Skeletal muscle tissue (tissue), 3 donors: ENCODE measurements at regions not wholly inside any gene's neighbourhood (a gene's known extent, or its start where the extent isn't known, plus 50 kb on each side); places are given as distances from the start of the nearest gene placed in this dataset.

Experiments
- H3K27ac ChIP-seq: one replicate; pipeline ENCODE4 v1.7.0; 2013; ENCODE audit warnings: mild to moderate bottlenecking, low read depth, low read length, inconsistent platforms
- H3K27me3 ChIP-seq, 3 donors: one replicate each; pipeline ENCODE4 v1.7.0; 2013; ENCODE audit warnings: low read length in 3 of 3; ENCODE audit not compliant: control insufficient read depth in 3 of 3, insufficient read depth in 3 of 3
- H3K36me3 ChIP-seq, 3 donors: one replicate each; pipeline ENCODE4 v1.7.0; 2013; ENCODE audit warnings: low read length in 3 of 3; ENCODE audit not compliant: control insufficient read depth in 3 of 3, insufficient read depth in 3 of 3
- H3K4me1 ChIP-seq, 3 donors: one replicate each; pipeline ENCODE4 v1.7.0; 2013; ENCODE audit warnings: low read length in 3 of 3, mild to moderate bottlenecking in 3 of 3; ENCODE audit not compliant: control insufficient read depth in 3 of 3, insufficient read depth in 3 of 3
- H3K4me3 ChIP-seq, 3 donors: one replicate each; pipeline ENCODE4 v1.7.0; 2013; ENCODE audit warnings: low read length in 3 of 3
- H3K9ac ChIP-seq, 3 donors: one replicate each; pipeline ENCODE4 v1.7.0; 2013; ENCODE audit warnings: low read length in 3 of 3, mild to moderate bottlenecking in 3 of 3, moderate library complexity in 2 of 3, low read depth in 1 of 3
- H3K9me3 ChIP-seq, 3 donors: one replicate each; pipeline ENCODE4 v1.7.0; 2013; ENCODE audit warnings: low read length in 3 of 3; ENCODE audit not compliant: control insufficient read depth in 3 of 3
- donor health status: Osteomylitis.

- H3K9me3 ChIP-seq: no peaks in the 10 kb centered on the region
- H3K27ac ChIP-seq: no peak overlapping the region
- no peak overlapping the region for H3K4me3 ChIP-seq
- H3K27me3 ChIP-seq: peaks cover 0 to 10% (median 3%) of the 10 kb centered on the region in 3 donors
- peaks cover 0 to 7% (median 2%) of the 10 kb centered on the region in 3 donors for H3K4me1 ChIP-seq
- H3K36me3 ChIP-seq: no peaks in the 10 kb centered on the region
- H3K9ac ChIP-seq: no peak overlapping the region
These were observed 400.6 kb downstream of the PTPRU start for GRCh38 chr1:29636936-29637335.

DNA sequence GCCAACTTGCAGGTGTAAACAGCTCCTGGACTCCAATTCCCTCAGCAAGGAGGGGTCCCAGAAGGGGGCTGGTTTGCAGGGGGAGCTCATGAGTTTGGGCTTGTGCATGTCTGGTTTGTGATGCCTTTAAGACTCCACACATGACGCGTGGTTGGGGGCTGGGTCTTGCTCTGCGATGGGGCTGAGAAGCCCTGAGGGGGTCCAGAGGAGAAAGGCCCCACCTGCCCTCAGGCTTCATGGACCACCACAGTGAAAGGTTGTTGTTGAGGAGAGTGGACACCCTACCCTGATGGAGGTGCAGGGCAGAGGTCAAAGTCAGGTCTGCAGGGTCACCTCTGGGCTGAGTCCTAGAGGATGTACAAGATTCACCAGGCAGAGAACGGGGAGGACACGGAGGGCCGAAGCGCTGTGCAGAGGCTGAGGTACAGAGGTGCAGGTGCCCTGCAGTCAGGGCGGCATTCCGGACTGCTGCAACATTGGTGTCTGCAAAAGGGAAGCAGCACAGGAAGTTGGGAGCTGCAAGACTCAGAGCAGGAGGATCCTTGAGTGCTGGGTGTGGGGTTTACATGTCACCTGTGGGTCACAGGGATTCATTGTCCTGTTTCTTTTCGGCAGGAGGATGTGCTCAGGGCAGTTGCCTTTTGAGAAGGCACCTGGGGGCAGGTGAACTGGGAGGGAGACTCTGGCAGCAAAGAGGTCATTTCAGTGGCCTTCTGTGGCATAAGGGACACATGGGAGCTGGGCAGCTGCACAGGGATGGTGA lies 399.4 kb downstream of the PTPRU start:
- peaks cover 0 to 10% (median 3%) of the 10 kb centered on the region in 3 donors for H3K27me3 ChIP-seq
- no peaks in the 10 kb centered on the region for H3K36me3 ChIP-seq
- H3K4me1 ChIP-seq: peaks cover 0 to 7% (median 2%) of the 10 kb centered on the region in 3 donors
- no peaks in the 10 kb centered on the region for H3K9me3 ChIP-seq
- H3K27ac ChIP-seq: no peak overlapping the region
- H3K4me3 ChIP-seq: no peak overlapping the region
- peak overlapping the region in 1 of 3 donors; percentile 16 for H3K9ac ChIP-seq

DNA sequence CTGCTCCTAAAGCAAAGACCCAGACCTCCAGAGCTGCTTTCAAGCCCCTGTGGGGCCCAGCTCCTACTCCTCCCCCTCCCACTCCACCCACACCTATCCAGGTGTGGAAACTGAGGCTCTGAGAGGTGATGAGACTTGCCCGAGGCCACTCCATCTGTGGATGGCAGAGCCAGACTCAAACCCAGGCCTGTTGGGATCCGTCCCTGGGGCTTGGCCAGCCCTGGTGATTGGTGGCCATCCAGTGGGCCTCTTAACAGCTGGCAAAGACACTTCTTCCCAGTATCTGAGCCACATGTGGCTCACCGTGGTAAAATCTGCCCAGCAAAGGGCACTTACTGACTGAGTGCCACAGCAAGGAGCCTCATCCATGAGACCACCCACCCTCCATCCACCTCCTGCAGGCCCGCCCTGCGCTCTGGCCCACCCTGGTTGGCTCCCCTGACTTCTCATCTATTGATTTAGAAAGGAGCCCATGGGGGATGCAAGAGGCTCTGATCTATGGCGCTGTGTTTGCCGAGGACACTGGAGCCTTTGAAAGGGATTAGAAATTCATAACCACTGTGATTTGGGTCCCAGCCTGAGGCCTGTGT lies 398.5 kb downstream of the PTPRU start:
- H3K36me3 ChIP-seq: no peaks in the 10 kb centered on the region
- no peak overlapping the region for H3K27ac ChIP-seq
- H3K9me3 ChIP-seq: no peaks in the 10 kb centered on the region
- H3K4me1 ChIP-seq: peaks cover 0 to 7% (median 2%) of the 10 kb centered on the region in 3 donors
- no peak overlapping the region for H3K4me3 ChIP-seq
- peaks cover 0 to 10% (median 3%) of the 10 kb centered on the region in 3 donors for H3K27me3 ChIP-seq
- H3K9ac ChIP-seq: no peak overlapping the region

- no peaks in the 10 kb centered on the region for H3K9me3 ChIP-seq
- H3K4me3 ChIP-seq: no peak overlapping the region
- no peak overlapping the region for H3K27ac ChIP-seq
- H3K4me1 ChIP-seq: peaks cover 0 to 7% (median 2%) of the 10 kb centered on the region in 3 donors
- no peak overlapping the region for H3K9ac ChIP-seq
- no peaks in the 10 kb centered on the region for H3K36me3 ChIP-seq
- peaks cover 0 to 10% (median 3%) of the 10 kb centered on the region in 3 donors for H3K27me3 ChIP-seq
These were observed 398.0 kb downstream of the PTPRU start for GRCh38 chr1:29634324-29634723.

GRCh38 chr1:29633771-29634170 lies 397.4 kb downstream of the PTPRU start:
- Histone ChIP-seq H3K27ac (no peak overlapping the region), H3K27me3 (peaks cover 0 to 10% (median 3%) of the 10 kb centered on the region in 3 donors), H3K9ac (no peak overlapping the region), H3K4me3 (no peak overlapping the region), H3K9me3 (no peaks in the 10 kb centered on the region), H3K4me1 (peaks cover 0 to 7% (median 2%) of the 10 kb centered on the region in 3 donors), H3K36me3 (no peaks in the 10 kb centered on the region)

GRCh38 chr1:29632806-29633615 lies 396.7 kb downstream of the PTPRU start:
- peaks cover 0 to 10% (median 3%) of the 10 kb centered on the region in 3 donors for H3K27me3 ChIP-seq
- H3K4me3 ChIP-seq: no peak overlapping the region
- H3K9me3 ChIP-seq: peaks cover 0 to 6% (median 0%) of the 10 kb centered on the region in 3 donors
- no peaks in the 10 kb centered on the region for H3K36me3 ChIP-seq
- H3K4me1 ChIP-seq: peaks cover 0 to 7% (median 2%) of the 10 kb centered on the region in 3 donors
- H3K27ac ChIP-seq: no peak overlapping the region
- H3K9ac ChIP-seq: no peak overlapping the region

DNA sequence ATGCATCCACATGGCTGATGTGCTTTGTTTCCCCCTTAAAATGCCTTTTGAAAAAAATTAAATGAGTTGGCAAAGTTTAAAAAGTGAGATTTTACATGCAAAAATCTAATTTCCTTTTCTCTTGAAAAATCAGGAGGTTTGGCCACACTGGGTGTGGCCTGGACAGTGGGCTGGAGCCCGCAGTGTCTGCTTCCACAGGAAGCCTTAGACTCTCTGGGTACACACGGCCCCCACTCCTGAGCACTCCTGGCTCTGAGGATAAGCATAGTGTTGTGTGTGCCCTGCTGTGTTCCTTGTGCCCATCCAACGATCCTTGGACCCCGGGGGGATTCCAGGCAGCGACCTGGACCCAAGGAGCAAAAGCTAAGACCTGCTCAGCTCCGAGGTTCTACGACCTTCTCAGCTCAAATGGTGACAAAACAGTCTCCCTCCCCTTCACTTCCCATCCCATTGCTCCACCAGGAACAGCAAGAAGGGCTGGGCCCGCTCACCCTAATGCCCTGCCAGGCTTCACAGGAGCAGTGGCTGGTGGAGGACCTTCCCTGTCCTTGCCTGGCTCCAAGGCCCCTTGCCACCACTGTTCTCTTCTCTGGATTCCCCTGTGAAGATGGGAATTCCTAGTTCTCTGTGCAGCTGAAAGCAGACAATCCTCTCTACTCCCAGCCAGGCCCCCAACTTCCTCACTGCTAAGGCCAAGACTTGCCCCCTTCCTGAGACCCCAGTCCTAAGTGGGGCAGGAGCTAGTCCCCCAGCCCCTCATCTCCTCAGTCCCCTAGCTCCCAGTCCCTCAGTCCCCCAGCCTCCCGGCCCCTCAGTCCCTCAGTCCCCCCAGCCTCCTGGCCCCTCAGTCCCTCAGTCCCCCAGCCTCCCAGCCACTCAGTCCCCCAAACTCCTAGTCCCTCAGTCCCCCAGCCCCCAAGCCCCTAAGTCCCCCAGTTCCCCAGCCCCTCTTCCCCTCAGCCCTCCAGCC lies 395.8 kb downstream of the PTPRU start:
- H3K9me3 ChIP-seq: peaks cover 0 to 7% (median 0%) of the 10 kb centered on the region in 3 donors
- no peaks in the 10 kb centered on the region for H3K36me3 ChIP-seq
- peaks cover 0 to 7% (median 2%) of the 10 kb centered on the region in 3 donors for H3K4me1 ChIP-seq
- no peak overlapping the region for H3K27ac ChIP-seq
- peaks cover 0 to 10% (median 3%) of the 10 kb centered on the region in 3 donors for H3K27me3 ChIP-seq
- no peak overlapping the region for H3K4me3 ChIP-seq
- no peak overlapping the region for H3K9ac ChIP-seq

DNA sequence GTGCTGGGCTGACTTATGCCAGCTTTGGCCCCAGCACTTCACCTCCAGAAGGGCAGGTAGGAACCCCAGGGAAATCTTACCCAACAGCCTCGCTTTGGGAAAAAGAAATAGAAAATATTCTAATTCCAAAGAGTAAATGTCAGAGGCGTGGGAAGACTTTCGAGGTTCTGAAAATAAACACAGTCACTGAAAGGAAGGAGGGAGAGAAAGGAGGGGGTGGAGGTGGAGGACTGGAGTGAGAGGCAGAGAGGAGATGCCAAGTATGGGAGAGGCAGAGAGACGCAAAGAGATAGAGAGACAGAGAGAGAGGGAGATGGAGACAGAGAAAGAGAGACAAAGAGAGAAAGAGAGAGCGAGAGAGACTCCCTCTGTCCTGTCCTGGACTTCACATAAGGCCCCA lies 395.0 kb downstream of the PTPRU start:
- Histone ChIP-seq H3K9me3 (peaks cover 0 to 7% (median 0%) of the 10 kb centered on the region in 3 donors), H3K36me3 (no peaks in the 10 kb centered on the region), H3K27me3 (peaks cover 0 to 10% (median 3%) of the 10 kb centered on the region in 3 donors), H3K4me1 (peaks cover 0 to 7% (median 2%) of the 10 kb centered on the region in 3 donors), H3K9ac (no peak overlapping the region), H3K4me3 (no peak overlapping the region), H3K27ac (no peak overlapping the region)

GRCh38 chr1:29630756-29631155 lies 394.4 kb downstream of the PTPRU start:
- Histone ChIP-seq H3K27me3 (peaks cover 0 to 10% (median 3%) of the 10 kb centered on the region in 3 donors), H3K36me3 (no peaks in the 10 kb centered on the region), H3K9ac (no peak overlapping the region), H3K9me3 (peaks cover 0 to 7% (median 0%) of the 10 kb centered on the region in 3 donors), H3K27ac (no peak overlapping the region), H3K4me3 (no peak overlapping the region), H3K4me1 (peaks cover 0 to 7% (median 2%) of the 10 kb centered on the region in 3 donors)
